ENCODE measurements at regions not wholly inside any gene's neighbourhood (a gene's known extent, or its start where the extent isn't known, plus 50 kb on each side); places are given as distances from the start of the nearest gene placed in this dataset.

GRCh38 chr12:61797266-61797665 lies 462.9 kb upstream of the USP15 start:
- no CpG with 5 or more reads among the region's 1 CpG for WGBS (ENCODE audit: insufficient coverage, low lambda C conversion rate)
- Histone ChIP-seq H3K36me3 (ENCODE audit: control insufficient read depth, insufficient read depth, low read length) (no peaks in the 10 kb centered on the region), H3K27me3 (ENCODE audit: control insufficient read depth, insufficient read depth, low read length) (no peaks in the 10 kb centered on the region), H3K4me3 (ENCODE audit: low read length) (no peak overlapping the region), H3K4me1 (ENCODE audit: control insufficient read depth, insufficient read depth, low read length) (no peaks in the 10 kb centered on the region), H3K27ac (ENCODE audit: low read length) (no peak overlapping the region), H3K9me3 (ENCODE audit: control insufficient read depth, low read depth, low read length) (no peaks in the 10 kb centered on the region)
- no peak for DNase-seq

GRCh38 chr12:61798778-61799177 lies 461.4 kb upstream of the USP15 start:
- Histone ChIP-seq H3K4me1 (ENCODE audit: control insufficient read depth, insufficient read depth, low read length) (no peaks in the 10 kb centered on the region), H3K9me3 (ENCODE audit: control insufficient read depth, low read depth, low read length) (no peaks in the 10 kb centered on the region), H3K27me3 (ENCODE audit: control insufficient read depth, insufficient read depth, low read length) (no peaks in the 10 kb centered on the region), H3K36me3 (ENCODE audit: control insufficient read depth, insufficient read depth, low read length) (no peaks in the 10 kb centered on the region), H3K4me3 (ENCODE audit: low read length) (no peak overlapping the region), H3K27ac (ENCODE audit: low read length) (no peak overlapping the region)
- DNase-seq, result no peak

- Histone ChIP-seq H3K36me3 (ENCODE audit: control insufficient read depth, insufficient read depth, low read length) (no peaks in the 10 kb centered on the region), H3K9me3 (ENCODE audit: control insufficient read depth, low read depth, low read length) (no peaks in the 10 kb centered on the region), H3K27ac (ENCODE audit: low read length) (no peak overlapping the region), H3K4me1 (ENCODE audit: control insufficient read depth, insufficient read depth, low read length) (no peaks in the 10 kb centered on the region), H3K4me3 (ENCODE audit: low read length) (no peak overlapping the region), H3K27me3 (ENCODE audit: control insufficient read depth, insufficient read depth, low read length) (no peaks in the 10 kb centered on the region)
- DNase-seq, result no peak
Observed at GRCh38 chr12:61804301-61804700, 455.9 kb upstream of the USP15 start.

- Histone ChIP-seq H3K36me3 (ENCODE audit: control insufficient read depth, insufficient read depth, low read length) (no peaks in the 10 kb centered on the region), H3K4me1 (ENCODE audit: control insufficient read depth, insufficient read depth, low read length) (no peaks in the 10 kb centered on the region), H3K27ac (ENCODE audit: low read length) (no peak overlapping the region), H3K27me3 (ENCODE audit: control insufficient read depth, insufficient read depth, low read length) (no peaks in the 10 kb centered on the region), H3K9me3 (ENCODE audit: control insufficient read depth, low read depth, low read length) (no peaks in the 10 kb centered on the region), H3K4me3 (ENCODE audit: low read length) (no peak overlapping the region)
- DNase-seq, result no peak
- no CpG with 5 or more reads among the region's 4 CpGs for WGBS (ENCODE audit: insufficient coverage, low lambda C conversion rate)
Observed at GRCh38 chr12:61808856-61809255, 451.3 kb upstream of the USP15 start.

GRCh38 chr12:61810486-61810885 lies 449.7 kb upstream of the USP15 start:
- Histone ChIP-seq H3K9me3 (ENCODE audit: control insufficient read depth, low read depth, low read length) (no peaks in the 10 kb centered on the region), H3K4me3 (ENCODE audit: low read length) (no peak overlapping the region), H3K27me3 (ENCODE audit: control insufficient read depth, insufficient read depth, low read length) (no peaks in the 10 kb centered on the region), H3K27ac (ENCODE audit: low read length) (no peak overlapping the region), H3K36me3 (ENCODE audit: control insufficient read depth, insufficient read depth, low read length) (no peaks in the 10 kb centered on the region), H3K4me1 (ENCODE audit: control insufficient read depth, insufficient read depth, low read length) (no peaks in the 10 kb centered on the region)
- no peak for DNase-seq
- WGBS (ENCODE audit: insufficient coverage, low lambda C conversion rate), result no CpG with 5 or more reads among the region's 1 CpG

GRCh38 chr12:61821381-61821780 lies 438.8 kb upstream of the USP15 start:
- Histone ChIP-seq H3K36me3 (ENCODE audit: control insufficient read depth, insufficient read depth, low read length) (no peaks in the 10 kb centered on the region), H3K9me3 (ENCODE audit: control insufficient read depth, low read depth, low read length) (no peaks in the 10 kb centered on the region), H3K4me1 (ENCODE audit: control insufficient read depth, insufficient read depth, low read length) (no peaks in the 10 kb centered on the region), H3K27me3 (ENCODE audit: control insufficient read depth, insufficient read depth, low read length) (no peaks in the 10 kb centered on the region), H3K27ac (ENCODE audit: low read length) (no peak overlapping the region), H3K4me3 (ENCODE audit: low read length) (no peak overlapping the region)
- DNase-seq, result no peak

GRCh38 chr12:61823102-61823501 lies 437.1 kb upstream of the USP15 start:
- no peak overlapping the region for H3K27ac ChIP-seq (ENCODE audit: low read length)
- H3K27me3 ChIP-seq (ENCODE audit: control insufficient read depth, insufficient read depth, low read length), result no peaks in the 10 kb centered on the region
- H3K9me3 ChIP-seq (ENCODE audit: control insufficient read depth, low read depth, low read length), result no peaks in the 10 kb centered on the region
- DNase-seq, result no peak
- H3K4me1 ChIP-seq (ENCODE audit: control insufficient read depth, insufficient read depth, low read length), result no peaks in the 10 kb centered on the region
- H3K36me3 ChIP-seq (ENCODE audit: control insufficient read depth, insufficient read depth, low read length), result no peaks in the 10 kb centered on the region
- H3K4me3 ChIP-seq (ENCODE audit: low read length), result no peak overlapping the region
- no CpG with 5 or more reads among the region's 3 CpGs for WGBS (ENCODE audit: insufficient coverage, low lambda C conversion rate)

- Histone ChIP-seq H3K27me3 (ENCODE audit: control insufficient read depth, insufficient read depth, low read length) (no peaks in the 10 kb centered on the region), H3K4me3 (ENCODE audit: low read length) (no peak overlapping the region), H3K36me3 (ENCODE audit: control insufficient read depth, insufficient read depth, low read length) (no peaks in the 10 kb centered on the region), H3K4me1 (ENCODE audit: control insufficient read depth, insufficient read depth, low read length) (no peaks in the 10 kb centered on the region), H3K9me3 (ENCODE audit: control insufficient read depth, low read depth, low read length) (no peaks in the 10 kb centered on the region), H3K27ac (ENCODE audit: low read length) (no peak overlapping the region)
- 80% methylated on average over 4 of the region's 5 CpGs for WGBS (ENCODE audit: insufficient coverage, low lambda C conversion rate)
- no peak for DNase-seq
Observed at GRCh38 chr12:61846765-61847164, 413.4 kb upstream of the USP15 start.

GRCh38 chr12:61848893-61849292 lies 411.3 kb upstream of the USP15 start:
- H3K9me3 ChIP-seq (ENCODE audit: control insufficient read depth, low read depth, low read length), result no peaks in the 10 kb centered on the region
- H3K4me1 ChIP-seq (ENCODE audit: control insufficient read depth, insufficient read depth, low read length), result no peaks in the 10 kb centered on the region
- DNase-seq, result no peak
- H3K27me3 ChIP-seq (ENCODE audit: control insufficient read depth, insufficient read depth, low read length), result no peaks in the 10 kb centered on the region
- no CpG with 5 or more reads among the region's 7 CpGs for whole genome bisulfite sequencing (ENCODE audit: insufficient coverage, low lambda C conversion rate)
- no peak overlapping the region for H3K4me3 ChIP-seq (ENCODE audit: low read length)
- H3K36me3 ChIP-seq (ENCODE audit: control insufficient read depth, insufficient read depth, low read length), result no peaks in the 10 kb centered on the region
- no peak overlapping the region for H3K27ac ChIP-seq (ENCODE audit: low read length)

GRCh38 chr12:61853945-61854344 lies 406.3 kb upstream of the USP15 start:
- Histone ChIP-seq H3K36me3 (ENCODE audit: control insufficient read depth, insufficient read depth, low read length) (no peaks in the 10 kb centered on the region), H3K4me3 (ENCODE audit: low read length) (no peak overlapping the region), H3K27me3 (ENCODE audit: control insufficient read depth, insufficient read depth, low read length) (no peaks in the 10 kb centered on the region), H3K27ac (ENCODE audit: low read length) (no peak overlapping the region), H3K9me3 (ENCODE audit: control insufficient read depth, low read depth, low read length) (no peaks in the 10 kb centered on the region), H3K4me1 (ENCODE audit: control insufficient read depth, insufficient read depth, low read length) (no peaks in the 10 kb centered on the region)
- no peak for DNase-seq

GRCh38 chr12:61854902-61855301 lies 405.3 kb upstream of the USP15 start:
- no peak overlapping the region for H3K27ac ChIP-seq (ENCODE audit: low read length)
- H3K36me3 ChIP-seq (ENCODE audit: control insufficient read depth, insufficient read depth, low read length), result no peaks in the 10 kb centered on the region
- DNase-seq, result no peak
- H3K9me3 ChIP-seq (ENCODE audit: control insufficient read depth, low read depth, low read length), result no peaks in the 10 kb centered on the region
- H3K4me3 ChIP-seq (ENCODE audit: low read length), result no peak overlapping the region
- no peaks in the 10 kb centered on the region for H3K27me3 ChIP-seq (ENCODE audit: control insufficient read depth, insufficient read depth, low read length)
- H3K4me1 ChIP-seq (ENCODE audit: control insufficient read depth, insufficient read depth, low read length), result no peaks in the 10 kb centered on the region

GRCh38 chr12:61857968-61858367 lies 402.2 kb upstream of the USP15 start:
- DNase-seq, result no peak
- Histone ChIP-seq H3K9me3 (ENCODE audit: control insufficient read depth, low read depth, low read length) (no peaks in the 10 kb centered on the region), H3K27me3 (ENCODE audit: control insufficient read depth, insufficient read depth, low read length) (no peaks in the 10 kb centered on the region), H3K36me3 (ENCODE audit: control insufficient read depth, insufficient read depth, low read length) (no peaks in the 10 kb centered on the region), H3K4me3 (ENCODE audit: low read length) (no peak overlapping the region), H3K4me1 (ENCODE audit: control insufficient read depth, insufficient read depth, low read length) (no peaks in the 10 kb centered on the region), H3K27ac (ENCODE audit: low read length) (no peak overlapping the region)
- WGBS (ENCODE audit: insufficient coverage, low lambda C conversion rate), result 75% methylated on average over 1 of the region's 2 CpGs
